ENCODE measurements at regions not wholly inside any gene's neighbourhood (a gene's known extent, or its start where the extent isn't known, plus 50 kb on each side); places are given as distances from the start of the nearest gene placed in this dataset.

DNA sequence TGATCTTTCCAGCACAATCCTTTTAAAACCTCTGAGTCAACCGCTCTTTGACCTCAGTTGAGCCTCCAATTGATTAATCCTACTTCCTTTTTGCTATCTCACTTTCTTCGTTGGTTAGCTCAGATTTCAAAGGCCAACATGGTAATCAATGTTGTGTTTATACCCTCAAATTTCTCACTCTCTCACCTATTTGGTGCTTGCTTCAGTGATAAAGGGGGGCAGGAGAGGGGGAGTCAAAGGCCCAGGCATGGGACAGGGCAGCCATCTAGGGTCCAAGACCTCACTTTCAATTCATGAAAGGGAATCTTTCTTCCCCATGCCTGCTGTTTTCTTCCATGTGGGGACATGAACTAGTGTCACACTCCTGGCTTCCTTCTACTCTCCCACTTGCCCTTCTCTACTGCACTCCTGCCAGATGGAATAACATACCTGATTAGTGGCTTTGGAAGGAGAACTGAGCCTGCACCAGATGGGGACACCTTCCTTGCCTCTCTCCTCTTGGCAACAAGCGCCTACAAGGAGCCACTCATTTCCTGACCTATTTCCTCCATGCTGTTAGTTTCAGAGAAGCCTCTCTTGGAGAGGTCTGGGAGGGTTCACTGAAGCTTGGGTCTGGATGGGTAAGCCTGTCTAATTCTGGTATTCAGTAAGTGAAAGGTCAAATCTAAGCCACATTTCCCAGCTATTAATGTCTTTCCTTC lies 73.3 kb upstream of the ARHGAP29 start (continued):
- TF ChIP-seq, protein P1, sequence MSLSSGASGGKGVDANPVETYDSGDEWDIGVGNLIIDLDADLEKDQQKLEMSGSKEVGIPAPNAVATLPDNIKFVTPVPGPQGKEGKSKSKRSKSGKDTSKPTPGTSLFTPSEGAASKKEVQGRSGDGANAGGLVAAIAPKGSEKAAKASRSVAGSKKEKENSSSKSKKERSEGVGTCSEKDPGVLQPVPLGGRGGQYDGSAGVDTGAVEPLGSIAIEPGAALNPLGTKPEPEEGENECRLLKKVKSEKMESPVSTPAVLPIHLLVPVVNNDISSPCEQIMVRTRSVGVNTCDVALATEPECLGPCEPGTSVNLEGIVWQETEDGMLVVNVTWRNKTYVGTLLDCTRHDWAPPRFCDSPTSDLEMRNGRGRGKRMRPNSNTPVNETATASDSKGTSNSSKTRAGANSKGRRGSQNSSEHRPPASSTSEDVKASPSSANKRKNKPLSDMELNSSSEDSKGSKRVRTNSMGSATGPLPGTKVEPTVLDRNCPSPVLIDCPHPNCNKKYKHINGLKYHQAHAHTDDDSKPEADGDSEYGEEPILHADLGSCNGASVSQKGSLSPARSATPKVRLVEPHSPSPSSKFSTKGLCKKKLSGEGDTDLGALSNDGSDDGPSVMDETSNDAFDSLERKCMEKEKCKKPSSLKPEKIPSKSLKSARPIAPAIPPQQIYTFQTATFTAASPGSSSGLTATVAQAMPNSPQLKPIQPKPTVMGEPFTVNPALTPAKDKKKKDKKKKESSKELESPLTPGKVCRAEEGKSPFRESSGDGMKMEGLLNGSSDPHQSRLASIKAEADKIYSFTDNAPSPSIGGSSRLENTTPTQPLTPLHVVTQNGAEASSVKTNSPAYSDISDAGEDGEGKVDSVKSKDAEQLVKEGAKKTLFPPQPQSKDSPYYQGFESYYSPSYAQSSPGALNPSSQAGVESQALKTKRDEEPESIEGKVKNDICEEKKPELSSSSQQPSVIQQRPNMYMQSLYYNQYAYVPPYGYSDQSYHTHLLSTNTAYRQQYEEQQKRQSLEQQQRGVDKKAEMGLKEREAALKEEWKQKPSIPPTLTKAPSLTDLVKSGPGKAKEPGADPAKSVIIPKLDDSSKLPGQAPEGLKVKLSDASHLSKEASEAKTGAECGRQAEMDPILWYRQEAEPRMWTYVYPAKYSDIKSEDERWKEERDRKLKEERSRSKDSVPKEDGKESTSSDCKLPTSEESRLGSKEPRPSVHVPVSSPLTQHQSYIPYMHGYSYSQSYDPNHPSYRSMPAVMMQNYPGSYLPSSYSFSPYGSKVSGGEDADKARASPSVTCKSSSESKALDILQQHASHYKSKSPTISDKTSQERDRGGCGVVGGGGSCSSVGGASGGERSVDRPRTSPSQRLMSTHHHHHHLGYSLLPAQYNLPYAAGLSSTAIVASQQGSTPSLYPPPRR (CRISPR knock-in tag; IDR thresholded peaks at IDR 0.05; ENCODE audit: borderline replicate concordance), result peak; percentile 84
- TF ChIP-seq YEATS2 (CRISPR knock-in tag; IDR thresholded peaks at IDR 0.05; ENCODE audit: borderline replicate concordance) (no peak), SMAD1 (CRISPR knock-in tag; IDR thresholded peaks at IDR 0.05; ENCODE audit: borderline replicate concordance, low read depth) (no peak), ZNF816 (CRISPR knock-in tag; IDR thresholded peaks at IDR 0.05; ENCODE audit: borderline replicate concordance) (no peak), THAP11 (CRISPR knock-in tag; IDR thresholded peaks at IDR 0.05) (peak; percentile 35; the same call in 1 of the 2 replicates), TGIF2 (CRISPR knock-in tag; IDR thresholded peaks at IDR 0.05) (0 out of 2 replicates have a peak, but pooled peaks have one; percentile 73), SAP130 (CRISPR knock-in tag; IDR thresholded peaks at IDR 0.05; ENCODE audit: low read depth) (peak; percentile 36; the same call in 1 of the 2 replicates), HMG20A (CRISPR knock-in tag; IDR thresholded peaks at IDR 0.05; ENCODE audit: borderline replicate concordance) (peak; percentile 61; the same call in 1 of the 2 replicates), SP140L (CRISPR knock-in tag; IDR thresholded peaks at IDR 0.05; ENCODE audit: borderline replicate concordance) (no peak), ZNF781 (CRISPR knock-in tag; IDR thresholded peaks at IDR 0.05; ENCODE audit: borderline replicate concordance, not compliant biosample characterization) (no peak)
- TF ChIP-seq, protein P2, sequence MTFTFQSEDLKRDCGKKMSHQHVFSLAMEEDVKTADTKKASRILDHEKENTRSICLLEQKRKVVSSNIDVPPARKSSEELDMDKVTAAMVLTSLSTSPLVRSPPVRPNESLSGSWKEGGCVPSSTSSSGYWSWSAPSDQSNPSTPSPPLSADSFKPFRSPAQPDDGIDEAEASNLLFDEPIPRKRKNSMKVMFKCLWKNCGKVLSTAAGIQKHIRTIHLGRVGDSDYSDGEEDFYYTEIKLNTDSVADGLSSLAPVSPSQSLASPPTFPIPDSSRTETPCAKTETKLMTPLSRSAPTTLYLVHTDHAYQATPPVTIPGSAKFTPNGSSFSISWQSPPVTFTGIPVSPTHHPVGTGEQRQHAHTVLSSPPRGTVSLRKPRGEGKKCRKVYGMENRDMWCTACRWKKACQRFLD (CRISPR knock-in tag; IDR thresholded peaks at IDR 0.05; ENCODE audit: borderline replicate concordance), result no peak
- TF ChIP-seq, protein P3, sequence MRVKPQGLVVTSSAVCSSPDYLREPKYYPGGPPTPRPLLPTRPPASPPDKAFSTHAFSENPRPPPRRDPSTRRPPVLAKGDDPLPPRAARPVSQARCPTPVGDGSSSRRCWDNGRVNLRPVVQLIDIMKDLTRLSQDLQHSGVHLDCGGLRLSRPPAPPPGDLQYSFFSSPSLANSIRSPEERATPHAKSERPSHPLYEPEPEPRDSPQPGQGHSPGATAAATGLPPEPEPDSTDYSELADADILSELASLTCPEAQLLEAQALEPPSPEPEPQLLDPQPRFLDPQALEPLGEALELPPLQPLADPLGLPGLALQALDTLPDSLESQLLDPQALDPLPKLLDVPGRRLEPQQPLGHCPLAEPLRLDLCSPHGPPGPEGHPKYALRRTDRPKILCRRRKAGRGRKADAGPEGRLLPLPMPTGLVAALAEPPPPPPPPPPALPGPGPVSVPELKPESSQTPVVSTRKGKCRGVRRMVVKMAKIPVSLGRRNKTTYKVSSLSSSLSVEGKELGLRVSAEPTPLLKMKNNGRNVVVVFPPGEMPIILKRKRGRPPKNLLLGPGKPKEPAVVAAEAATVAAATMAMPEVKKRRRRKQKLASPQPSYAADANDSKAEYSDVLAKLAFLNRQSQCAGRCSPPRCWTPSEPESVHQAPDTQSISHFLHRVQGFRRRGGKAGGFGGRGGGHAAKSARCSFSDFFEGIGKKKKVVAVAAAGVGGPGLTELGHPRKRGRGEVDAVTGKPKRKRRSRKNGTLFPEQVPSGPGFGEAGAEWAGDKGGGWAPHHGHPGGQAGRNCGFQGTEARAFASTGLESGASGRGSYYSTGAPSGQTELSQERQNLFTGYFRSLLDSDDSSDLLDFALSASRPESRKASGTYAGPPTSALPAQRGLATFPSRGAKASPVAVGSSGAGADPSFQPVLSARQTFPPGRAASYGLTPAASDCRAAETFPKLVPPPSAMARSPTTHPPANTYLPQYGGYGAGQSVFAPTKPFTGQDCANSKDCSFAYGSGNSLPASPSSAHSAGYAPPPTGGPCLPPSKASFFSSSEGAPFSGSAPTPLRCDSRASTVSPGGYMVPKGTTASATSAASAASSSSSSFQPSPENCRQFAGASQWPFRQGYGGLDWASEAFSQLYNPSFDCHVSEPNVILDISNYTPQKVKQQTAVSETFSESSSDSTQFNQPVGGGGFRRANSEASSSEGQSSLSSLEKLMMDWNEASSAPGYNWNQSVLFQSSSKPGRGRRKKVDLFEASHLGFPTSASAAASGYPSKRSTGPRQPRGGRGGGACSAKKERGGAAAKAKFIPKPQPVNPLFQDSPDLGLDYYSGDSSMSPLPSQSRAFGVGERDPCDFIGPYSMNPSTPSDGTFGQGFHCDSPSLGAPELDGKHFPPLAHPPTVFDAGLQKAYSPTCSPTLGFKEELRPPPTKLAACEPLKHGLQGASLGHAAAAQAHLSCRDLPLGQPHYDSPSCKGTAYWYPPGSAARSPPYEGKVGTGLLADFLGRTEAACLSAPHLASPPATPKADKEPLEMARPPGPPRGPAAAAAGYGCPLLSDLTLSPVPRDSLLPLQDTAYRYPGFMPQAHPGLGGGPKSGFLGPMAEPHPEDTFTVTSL (CRISPR knock-in tag; IDR thresholded peaks at IDR 0.05; ENCODE audit: borderline replicate concordance), result peak; percentile 93; the same call in 1 of the 2 replicates
- TF ChIP-seq, protein P4, sequence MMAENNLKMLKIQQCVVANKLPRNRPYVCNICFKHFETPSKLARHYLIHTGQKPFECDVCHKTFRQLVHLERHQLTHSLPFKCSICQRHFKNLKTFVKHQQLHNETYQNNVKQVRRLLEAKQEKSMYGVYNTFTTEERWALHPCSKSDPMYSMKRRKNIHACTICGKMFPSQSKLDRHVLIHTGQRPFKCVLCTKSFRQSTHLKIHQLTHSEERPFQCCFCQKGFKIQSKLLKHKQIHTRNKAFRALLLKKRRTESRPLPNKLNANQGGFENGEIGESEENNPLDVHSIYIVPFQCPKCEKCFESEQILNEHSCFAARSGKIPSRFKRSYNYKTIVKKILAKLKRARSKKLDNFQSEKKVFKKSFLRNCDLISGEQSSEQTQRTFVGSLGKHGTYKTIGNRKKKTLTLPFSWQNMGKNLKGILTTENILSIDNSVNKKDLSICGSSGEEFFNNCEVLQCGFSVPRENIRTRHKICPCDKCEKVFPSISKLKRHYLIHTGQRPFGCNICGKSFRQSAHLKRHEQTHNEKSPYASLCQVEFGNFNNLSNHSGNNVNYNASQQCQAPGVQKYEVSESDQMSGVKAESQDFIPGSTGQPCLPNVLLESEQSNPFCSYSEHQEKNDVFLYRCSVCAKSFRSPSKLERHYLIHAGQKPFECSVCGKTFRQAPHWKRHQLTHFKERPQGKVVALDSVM (CRISPR knock-in tag; IDR thresholded peaks at IDR 0.05), result peak; percentile 61; the same call in 1 of the 2 replicates

Measured in HepG2 (cell line).